SK-N-MC (cell line): ENCODE measurements at regions not wholly inside any gene's neighbourhood (a gene's known extent, or its start where the extent isn't known, plus 50 kb on each side); places are given as distances from the start of the nearest gene placed in this dataset.

Source experiments
- EZH2 ChIP-seq: fragments of 200-600 bp; sonication (generic); IDR thresholded peaks from one replicate; pipeline ENCODE4 v1.6.1; 2017; ENCODE audit warnings: antibody characterized with exemption
- FOXP2 ChIP-seq: optimal IDR thresholded peaks from 2 replicates; pipeline ENCODE3; 2011; ENCODE audit warnings: mild to moderate bottlenecking, moderate library complexity; ENCODE audit not compliant: insufficient read depth; ENCODE audit errors: extremely low read length, control extremely low read depth
- POLR2AphosphoS5 ChIP-seq: IDR thresholded peaks from 2 replicates; pipeline ENCODE4 v1.6.1; 2012; ENCODE audit warnings: mild to moderate bottlenecking, low read depth, low read length, borderline replicate concordance

- TF ChIP-seq EZH2 (no peak), POLR2AphosphoS5 (no peak), FOXP2 (no peak)
Measured at GRCh38 chr10:33939892-33940291, 605.4 kb upstream of the NRP1 start.
